ENCODE measurements at regions not wholly inside any gene's neighbourhood (a gene's known extent, or its start where the extent isn't known, plus 50 kb on each side); places are given as distances from the start of the nearest gene placed in this dataset.
"Not testable (repeated sequence)": the region's sequence is repeated elsewhere in the genome, so short reads cannot be mapped to it uniquely, and the experiment has no call there.

- DNase-seq (ENCODE audit: insufficient read length, low spot score), result no peak
- FAIRE-seq, result no peak
Measured at GRCh38 chr5:108472237-108472636, 90.3 kb upstream of the FBXL17 start.

DNA sequence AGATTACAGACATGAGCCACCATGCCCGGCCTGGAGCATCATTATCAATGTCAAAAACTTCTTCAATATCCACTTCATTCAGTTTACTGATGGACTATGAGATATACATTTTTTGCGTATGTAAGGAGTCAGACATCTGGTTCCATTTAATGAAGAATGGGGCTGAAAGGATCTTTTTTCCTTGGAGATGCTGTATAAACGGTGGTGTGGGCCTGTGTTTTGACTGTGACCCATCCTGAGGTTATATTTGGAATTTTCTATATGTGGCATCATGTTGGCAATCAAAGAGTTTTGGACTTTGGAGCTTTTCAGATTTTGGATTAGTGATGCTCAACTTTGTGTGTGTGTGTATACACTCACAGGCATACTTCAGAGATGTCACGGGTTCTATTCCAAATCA is 85.7 kb upstream of the FBXL17 start:
- FAIRE-seq, result no peak

DNA sequence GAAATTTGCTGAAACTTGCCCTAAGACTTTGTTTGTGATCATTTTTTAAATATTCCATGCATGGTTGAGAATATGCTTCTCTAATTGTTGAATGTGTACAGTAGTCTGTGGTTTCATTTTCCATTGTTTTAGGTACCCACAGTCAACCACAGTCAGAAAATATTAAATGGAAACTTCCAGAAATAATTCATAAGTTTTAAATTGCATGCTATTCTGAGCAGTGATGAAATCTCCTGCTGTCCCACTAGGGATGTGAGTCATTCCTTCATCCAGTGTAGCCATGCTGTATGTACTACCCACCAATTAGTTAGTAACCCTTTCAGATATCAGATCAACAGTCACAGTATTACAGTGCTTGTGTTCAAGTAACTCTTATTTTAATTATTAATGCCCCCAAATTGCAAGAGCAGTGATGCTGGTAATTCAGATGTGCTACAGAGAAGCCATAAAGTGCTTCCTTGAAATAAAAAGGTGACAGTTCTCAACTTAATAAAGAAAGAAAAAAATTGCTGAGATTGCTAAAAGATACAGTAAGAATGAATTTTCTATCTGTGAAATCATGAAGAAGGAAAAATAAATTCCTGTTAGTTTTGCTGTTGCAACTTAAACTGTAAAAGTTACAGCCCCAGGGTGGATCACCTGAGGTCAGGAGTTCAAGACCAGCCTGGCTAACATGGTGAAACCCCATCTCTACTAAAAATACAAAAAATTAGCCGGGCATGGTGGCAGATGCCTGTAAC is 79.9 kb upstream of the FBXL17 start:
- FAIRE-seq (no peak), DNase-seq (ENCODE audit: insufficient read length, low spot score) (no peak)

More for the DNA sequence above, 85.7 kb upstream of the FBXL17 start:
- DNase-seq (ENCODE audit: insufficient read length, low spot score), result no peak

- FAIRE-seq (no peak), DNase-seq (ENCODE audit: insufficient read length, low spot score) (no peak)
Measured at GRCh38 chr5:108459769-108460168, 77.9 kb upstream of the FBXL17 start.

- no peak for DNase-seq (ENCODE audit: insufficient read length, low spot score)
Measured at GRCh38 chr5:108451269-108451668, 69.4 kb upstream of the FBXL17 start.

GRCh38 chr5:108444130-108444529 is 62.2 kb upstream of the FBXL17 start:
- DNase-seq (ENCODE audit: insufficient read length, low spot score); FAIRE-seq: not testable (repeated sequence)

More at GRCh38 chr5:108451269-108451668, 69.4 kb upstream of the FBXL17 start:
- FAIRE-seq, result no peak

DNA sequence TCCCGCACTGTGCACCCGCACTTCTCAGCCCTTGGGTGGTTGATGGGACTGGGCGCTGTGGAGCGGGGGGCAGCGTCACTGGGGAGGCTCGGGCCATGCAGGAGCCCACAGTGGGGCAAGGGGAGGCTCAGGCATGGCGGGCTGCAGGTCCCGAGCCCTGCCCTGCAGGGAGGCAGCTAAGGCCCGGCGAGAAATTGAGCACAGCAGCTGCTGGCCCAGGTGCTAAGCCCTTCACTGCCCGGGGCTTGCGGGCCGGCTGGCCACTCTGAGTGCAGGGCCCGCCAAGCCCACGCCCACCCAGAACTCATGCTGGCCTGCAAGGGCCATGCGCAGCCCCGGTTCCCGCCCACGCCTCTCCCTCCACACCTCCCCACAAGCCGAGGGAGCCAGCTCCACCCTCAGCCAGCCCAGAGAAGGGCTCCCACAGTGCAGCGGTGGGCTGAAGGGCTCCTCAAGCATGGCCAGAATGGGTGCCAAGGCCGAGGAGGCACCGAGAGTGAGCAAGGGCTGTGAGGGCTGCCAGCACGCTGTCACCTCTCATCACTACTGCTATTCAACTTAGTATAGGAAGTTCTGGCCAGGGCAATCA is 60.3 kb upstream of the FBXL17 start:
- FAIRE-seq; DNase-seq (ENCODE audit: insufficient read length, low spot score): not testable (repeated sequence)

DNA sequence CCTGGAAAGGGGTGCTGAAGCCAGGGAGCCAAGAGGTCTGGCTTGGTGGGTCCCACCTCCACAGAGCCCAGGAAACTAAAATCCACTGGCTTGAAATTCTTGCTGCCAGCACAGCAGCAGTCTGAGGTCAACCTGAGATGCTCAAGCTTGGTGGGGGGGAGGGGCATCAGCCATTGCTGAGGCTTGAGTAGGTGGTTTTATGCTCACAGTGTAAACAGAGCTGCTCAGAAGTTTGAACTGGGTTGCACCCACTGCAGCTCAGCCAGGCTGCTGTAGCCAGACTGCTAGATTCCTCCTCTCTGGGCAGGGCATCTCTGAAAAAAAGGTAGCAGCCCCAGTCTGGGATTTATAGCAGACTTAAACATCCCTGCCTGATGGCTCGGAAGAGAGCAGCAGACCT is 55.5 kb upstream of the FBXL17 start:
- FAIRE-seq (no peak), DNase-seq (ENCODE audit: insufficient read length, low spot score) (no peak)

DNA sequence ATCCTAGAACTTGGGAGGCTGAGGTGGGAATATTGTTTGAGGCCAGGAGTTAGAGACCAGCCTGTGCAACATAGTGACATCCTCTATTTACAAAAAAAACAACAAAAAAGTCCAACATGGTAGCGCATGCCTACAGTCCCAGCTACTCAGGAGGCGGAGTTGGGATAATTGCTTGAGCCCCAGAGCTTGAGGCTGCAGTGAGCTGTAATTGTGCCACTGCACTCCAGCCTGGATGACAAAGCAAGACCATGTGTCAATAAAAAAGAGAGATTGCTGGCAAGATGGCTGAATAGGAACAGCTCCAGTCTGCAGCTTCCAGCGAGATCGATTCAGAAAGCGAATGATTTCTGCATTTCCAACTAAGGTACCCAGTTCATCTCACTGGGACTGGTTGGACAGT is 54.8 kb upstream of the FBXL17 start:
- DNase-seq (ENCODE audit: insufficient read length, low spot score) (no peak), FAIRE-seq (no peak)

GRCh38 chr5:108433600-108433999 is 51.7 kb upstream of the FBXL17 start:
- no peak for FAIRE-seq
- no peak for DNase-seq (ENCODE audit: insufficient read length, low spot score)

- DNase-seq (ENCODE audit: insufficient read length, low spot score) (no peak), FAIRE-seq (no peak)
Measured at GRCh38 chr5:108432024-108432423, 50.1 kb upstream of the FBXL17 start.

Data from HTR-8/SVneo (cell line).